Activated T-helper 1 cell treated with anti-CD3 and anti-CD28 coated beads, Interleukin-12 subunit alpha, Interleukin-12 subunit beta, Interleukin-2, Interleukin-4 antibody, amounts not matched to agents 30 ng/mL and 10 ng/mL and 1 ng/mL, durations not matched to agents 14 hours and 24 hours and 36 hours (primary cell): ENCODE measurements at regions not wholly inside any gene's neighbourhood (a gene's known extent, or its start where the extent isn't known, plus 50 kb on each side); places are given as distances from the start of the nearest gene placed in this dataset.

Experiments used
- DNase-seq: peaks from one replicate; pipeline ENCODE4 v3.0.0; 2021; ENCODE audit warnings: low spot score
- H3K27ac Mint-ChIP-seq: one replicate; pipeline ENCODE4 v1.8.0; 2021; ENCODE audit warnings: mild to moderate bottlenecking, mixed read lengths
- H3K27me3 Mint-ChIP-seq: one replicate; pipeline ENCODE4 v1.8.0; 2022; ENCODE audit warnings: mild to moderate bottlenecking, moderate library complexity, mixed read lengths; ENCODE audit not compliant: insufficient read depth
- H3K36me3 Mint-ChIP-seq: one replicate; pipeline ENCODE4 v1.8.0; 2021; ENCODE audit warnings: low read depth, mixed read lengths
- H3K4me1 Mint-ChIP-seq: one replicate; pipeline ENCODE4 v1.8.0; 2021; ENCODE audit warnings: low read depth, mixed read lengths
- H3K4me3 Mint-ChIP-seq: one replicate; pipeline ENCODE4 v1.8.0; 2021; ENCODE audit warnings: mild to moderate bottlenecking, moderate library complexity, mixed read lengths
- H3K9me3 Mint-ChIP-seq: one replicate; pipeline ENCODE4 v1.8.0; 2021; ENCODE audit warnings: mixed read lengths
- intact Hi-C: fragments of 100-400 bp; cut with micrococcal nuclease; formaldehyde crosslinking; loops from one replicate; pipeline ENCODE4 v1.15.1; 2024

DNA sequence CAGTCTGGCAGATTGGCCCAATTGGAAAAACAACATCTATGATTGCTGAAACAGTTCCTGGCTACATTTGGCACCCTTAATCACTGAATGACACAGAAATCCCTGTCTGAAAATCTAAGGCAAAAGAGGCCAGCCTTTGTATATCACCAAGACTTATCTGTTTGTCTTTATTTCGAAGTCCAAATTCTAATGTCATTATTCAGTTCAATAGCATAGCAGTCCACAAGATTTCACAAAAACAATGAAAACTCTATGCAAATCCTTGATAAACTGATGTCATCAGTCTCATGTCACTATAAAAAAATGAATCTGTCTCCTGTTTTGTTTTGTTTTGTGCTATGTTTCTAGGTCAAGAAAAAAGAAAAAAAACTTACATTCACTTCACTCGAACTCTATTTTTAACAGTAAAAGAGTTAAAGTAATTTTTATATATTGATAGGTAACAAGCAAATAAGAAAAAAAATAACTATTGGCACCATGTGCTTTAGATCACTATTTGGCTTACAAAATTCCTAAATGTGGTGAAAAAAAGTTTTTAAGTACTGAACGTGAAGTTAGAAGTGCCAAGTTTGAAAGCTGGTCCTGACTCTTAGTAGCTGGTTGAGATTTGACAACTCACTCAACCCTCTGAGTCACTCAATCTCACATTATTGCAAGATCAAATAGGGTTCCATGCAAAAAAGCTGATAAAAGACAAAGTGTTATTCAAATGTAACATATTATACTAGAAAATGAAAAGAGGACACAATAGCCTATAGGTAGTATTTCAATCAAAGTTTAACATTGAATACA lies 359.3 kb downstream of the IRS1 start:
- Mint-ChIP-seq H3K4me1 (no peaks in the 10 kb centered on the region), H3K4me3 (no peak overlapping the region)
- intact Hi-C loops = no loop called here

DNA sequence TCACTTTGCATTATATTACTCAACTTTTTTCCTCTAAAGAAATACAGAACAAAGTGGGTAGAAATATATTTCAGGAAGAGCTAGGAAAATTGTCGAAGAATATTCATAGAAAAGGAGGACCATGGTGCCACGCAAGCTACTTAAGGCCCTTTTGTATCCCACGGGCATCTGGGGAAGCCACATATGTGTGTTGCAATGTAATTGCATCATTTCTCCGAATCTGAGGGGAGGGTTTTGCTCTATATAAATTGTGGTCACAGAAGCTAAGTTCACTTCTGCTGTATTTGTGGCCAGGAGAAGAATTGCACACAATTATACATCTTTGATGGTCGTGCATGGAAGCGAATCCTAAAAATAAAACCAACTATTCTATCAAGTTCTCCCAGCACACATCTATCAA lies 360.3 kb downstream of the IRS1 start:
- Mint-ChIP-seq H3K9me3 (no peaks in the 10 kb centered on the region), H3K27me3 (peaks cover 18% of the 10 kb centered on the region), H3K4me3 (no peak overlapping the region), H3K4me1 (no peaks in the 10 kb centered on the region), H3K27ac (no peak overlapping the region), H3K36me3 (no peaks in the 10 kb centered on the region)
- intact Hi-C loops = no loop called here
- DNase-seq = no peak

More for the DNA sequence above, 359.3 kb downstream of the IRS1 start:
- no peaks in the 10 kb centered on the region for H3K36me3 Mint-ChIP-seq
- no peak for DNase-seq
- peaks cover 16% of the 10 kb centered on the region for H3K27me3 Mint-ChIP-seq
- no peaks in the 10 kb centered on the region for H3K9me3 Mint-ChIP-seq
- no peak overlapping the region for H3K27ac Mint-ChIP-seq

DNA sequence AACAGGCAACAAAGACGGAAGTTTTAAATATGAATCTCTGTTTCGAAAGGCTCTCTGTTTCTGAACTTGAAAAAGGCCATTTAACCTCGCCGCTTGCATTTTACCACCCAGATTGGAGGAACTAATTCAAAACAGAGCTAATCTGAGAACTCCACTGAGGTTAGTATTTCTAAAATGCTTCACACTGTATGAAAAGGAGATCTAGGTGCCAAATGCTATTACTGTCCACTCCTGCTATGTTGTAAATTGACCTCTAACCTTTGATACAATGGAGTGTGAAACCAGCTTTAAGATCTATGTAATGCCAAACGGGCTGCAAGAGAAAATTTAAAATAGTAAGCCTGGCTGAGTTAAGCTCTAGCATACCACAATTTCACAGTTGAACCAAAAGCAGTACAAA lies 364.5 kb downstream of the IRS1 start:
- no peak overlapping the region for H3K27ac Mint-ChIP-seq
- intact Hi-C loops = no loop called here
- H3K36me3 Mint-ChIP-seq = no peaks in the 10 kb centered on the region
- H3K9me3 Mint-ChIP-seq = no peaks in the 10 kb centered on the region
- peaks cover 22% of the 10 kb centered on the region for H3K27me3 Mint-ChIP-seq
- H3K4me1 Mint-ChIP-seq = no peaks in the 10 kb centered on the region
- H3K4me3 Mint-ChIP-seq = no peak overlapping the region
- no peak for DNase-seq

DNA sequence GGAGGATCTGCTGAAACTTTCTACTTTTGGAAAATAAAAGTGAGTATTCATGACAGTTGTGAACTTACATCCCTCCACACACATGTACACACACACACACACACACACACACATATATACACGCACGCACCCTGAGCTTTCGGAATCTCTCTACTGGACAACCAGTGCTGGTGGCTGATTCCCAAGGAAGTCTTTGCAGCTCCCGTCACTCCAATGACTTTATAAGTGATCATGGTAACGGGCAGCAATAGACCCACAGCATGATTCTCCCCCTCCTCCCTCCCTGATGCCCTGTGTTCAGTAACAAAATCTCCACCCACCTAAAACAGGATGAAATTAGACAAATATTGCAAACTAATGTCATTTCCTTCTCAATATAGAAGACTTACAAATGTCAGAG lies 364.9 kb downstream of the IRS1 start:
- H3K4me1 Mint-ChIP-seq = no peaks in the 10 kb centered on the region
- H3K4me3 Mint-ChIP-seq = no peak overlapping the region
- no peak for DNase-seq
- no peaks in the 10 kb centered on the region for H3K9me3 Mint-ChIP-seq
- no peaks in the 10 kb centered on the region for H3K36me3 Mint-ChIP-seq
- H3K27me3 Mint-ChIP-seq = peaks cover 23% of the 10 kb centered on the region
- intact Hi-C loops = no loop called here
- no peak overlapping the region for H3K27ac Mint-ChIP-seq

DNA sequence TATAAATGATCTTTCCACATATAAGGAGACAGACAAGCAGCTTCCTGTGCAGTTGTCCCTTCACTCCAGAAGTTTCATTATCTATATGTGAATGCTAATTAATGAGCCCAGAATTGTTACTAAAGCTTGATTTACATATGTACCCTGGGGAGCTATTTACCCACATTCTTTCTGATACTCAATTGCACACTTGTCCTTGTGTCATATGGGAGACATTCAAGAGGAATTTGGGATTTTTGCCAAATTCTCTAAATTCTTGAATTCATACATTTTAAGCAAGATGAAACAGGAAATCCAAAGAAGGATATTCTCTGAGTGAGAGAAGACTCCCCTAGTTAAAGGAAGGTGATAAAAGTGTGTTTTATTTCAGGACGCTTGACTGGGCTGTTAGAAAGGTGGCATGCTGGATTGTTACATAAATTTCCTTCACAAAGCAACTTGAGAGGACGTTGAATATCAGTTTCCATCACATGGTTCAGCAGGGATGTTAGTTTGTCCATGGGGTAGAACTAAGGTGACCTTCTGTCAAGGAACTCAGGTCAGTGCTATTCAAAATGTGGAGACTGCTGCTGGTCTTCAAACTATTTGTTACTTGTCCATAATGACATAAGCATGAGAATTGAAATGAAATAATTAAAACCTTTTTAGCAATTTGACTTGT lies 368.2 kb downstream of the IRS1 start:
- Mint-ChIP-seq H3K9me3 (no peaks in the 10 kb centered on the region), H3K27ac (no peak overlapping the region), H3K27me3 (peaks cover 33% of the 10 kb centered on the region)

DNA sequence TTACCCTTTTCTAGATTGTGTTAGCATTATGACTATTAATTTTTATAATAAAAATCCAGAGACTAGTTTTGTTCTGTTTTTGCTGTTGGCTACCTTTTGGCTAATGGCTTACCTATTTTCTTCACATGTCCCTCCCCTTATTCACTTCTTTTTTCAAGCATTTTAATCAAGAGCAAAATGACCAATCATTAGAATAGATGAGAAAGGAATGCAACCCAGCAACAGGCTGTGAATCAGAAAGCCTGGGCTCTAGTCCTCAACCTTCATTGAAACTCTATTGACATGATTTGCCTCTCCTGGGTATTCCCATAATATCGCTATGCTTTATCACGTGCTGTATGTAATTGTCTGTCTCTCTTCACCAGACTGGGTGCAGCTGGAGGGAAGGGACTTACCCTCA lies 370.1 kb downstream of the IRS1 start:
- Mint-ChIP-seq H3K27me3 (peaks cover 40% of the 10 kb centered on the region), H3K27ac (no peak overlapping the region)
- intact Hi-C loops = loop anchor here (10.0 kb wide), 2 partner anchors 285 to 1475 kb away; no protein-coding TSS in a partner anchor

More for the DNA sequence above, 368.2 kb downstream of the IRS1 start:
- Mint-ChIP-seq H3K4me1 (no peaks in the 10 kb centered on the region), H3K4me3 (no peak overlapping the region), H3K36me3 (no peaks in the 10 kb centered on the region)
- intact Hi-C loops = no loop called here
- DNase-seq = no peak

DNA sequence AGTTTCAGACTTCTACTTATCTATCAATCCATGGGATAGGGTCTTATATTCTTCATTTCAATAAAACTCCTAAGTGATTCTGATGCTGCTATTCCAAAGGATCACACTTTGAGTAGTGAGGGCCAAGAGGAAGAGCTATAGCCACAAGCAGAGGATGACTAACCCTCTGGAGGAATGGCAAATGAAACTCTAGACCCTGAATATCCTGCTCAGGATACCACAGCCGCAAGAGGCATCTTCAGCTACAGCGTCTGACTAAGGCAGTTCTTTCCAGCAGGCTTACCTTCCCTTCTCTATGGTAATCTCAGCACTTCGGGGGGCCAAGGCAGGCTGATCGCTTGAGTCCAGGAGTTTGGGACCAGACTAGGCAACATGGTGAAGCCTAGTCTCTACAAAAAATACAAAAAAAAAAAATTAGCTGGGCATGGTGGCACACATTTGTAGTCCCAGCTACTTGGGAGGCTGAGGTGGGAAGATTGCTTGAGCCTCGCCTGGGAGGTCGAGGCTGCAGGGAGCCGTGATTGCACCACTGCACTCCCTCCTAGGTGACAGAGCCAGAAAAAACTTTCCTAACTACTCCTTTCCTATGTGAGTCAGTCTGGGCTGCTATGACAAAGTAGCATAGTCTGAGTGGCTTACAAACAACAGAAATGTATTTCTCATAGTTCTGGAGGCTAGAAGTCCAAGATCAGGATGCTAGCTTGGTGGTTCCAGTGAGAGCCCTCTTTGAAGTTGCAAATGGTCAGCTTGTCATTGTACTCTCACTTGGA lies 371.9 kb downstream of the IRS1 start:
- no peak overlapping the region for H3K4me3 Mint-ChIP-seq
- H3K27me3 Mint-ChIP-seq = peaks cover 40% of the 10 kb centered on the region
- no peaks in the 10 kb centered on the region for H3K9me3 Mint-ChIP-seq
- H3K4me1 Mint-ChIP-seq = peaks cover 21% of the 10 kb centered on the region
- H3K27ac Mint-ChIP-seq = no peak overlapping the region
- intact Hi-C loops = loop anchor here (10.0 kb wide), 2 partner anchors 287 to 1473 kb away; no protein-coding TSS in a partner anchor
- H3K36me3 Mint-ChIP-seq = no peaks in the 10 kb centered on the region
- no peak for DNase-seq

More for the DNA sequence above, 370.1 kb downstream of the IRS1 start:
- no peaks in the 10 kb centered on the region for H3K9me3 Mint-ChIP-seq
- no peak overlapping the region for H3K4me3 Mint-ChIP-seq
- no peaks in the 10 kb centered on the region for H3K36me3 Mint-ChIP-seq
- H3K4me1 Mint-ChIP-seq = peaks cover 7% of the 10 kb centered on the region
- no peak for DNase-seq

DNA sequence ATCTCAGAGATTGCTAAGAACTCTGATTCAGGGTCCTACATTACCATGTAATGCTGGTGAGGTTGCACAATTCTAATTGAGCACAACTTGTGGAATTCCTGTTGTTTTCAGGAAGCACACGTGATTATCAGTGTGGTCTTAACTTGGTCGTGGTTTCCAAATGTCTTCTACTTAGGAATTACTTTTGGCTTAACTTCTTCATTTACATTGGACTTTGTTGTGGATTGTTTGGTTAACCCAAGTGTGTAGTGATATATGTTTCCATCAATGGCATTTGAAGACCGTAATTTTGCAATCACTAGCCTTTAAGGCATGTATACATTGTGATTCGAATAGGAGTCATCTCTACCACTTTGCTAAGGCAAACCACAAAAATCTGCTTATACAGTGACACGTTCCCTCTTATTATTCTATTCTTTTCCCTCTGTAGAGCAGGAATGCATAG lies 373.3 kb downstream of the IRS1 start:
- Mint-ChIP-seq H3K36me3 (no peaks in the 10 kb centered on the region), H3K27ac (no peak overlapping the region), H3K4me3 (no peak overlapping the region), H3K4me1 (peaks cover 21% of the 10 kb centered on the region), H3K27me3 (peaks cover 33% of the 10 kb centered on the region), H3K9me3 (no peaks in the 10 kb centered on the region)
- no peak for DNase-seq
- intact Hi-C loops = loop anchor here (10.0 kb wide), 2 partner anchors 288 to 1472 kb away; no protein-coding TSS in a partner anchor

DNA sequence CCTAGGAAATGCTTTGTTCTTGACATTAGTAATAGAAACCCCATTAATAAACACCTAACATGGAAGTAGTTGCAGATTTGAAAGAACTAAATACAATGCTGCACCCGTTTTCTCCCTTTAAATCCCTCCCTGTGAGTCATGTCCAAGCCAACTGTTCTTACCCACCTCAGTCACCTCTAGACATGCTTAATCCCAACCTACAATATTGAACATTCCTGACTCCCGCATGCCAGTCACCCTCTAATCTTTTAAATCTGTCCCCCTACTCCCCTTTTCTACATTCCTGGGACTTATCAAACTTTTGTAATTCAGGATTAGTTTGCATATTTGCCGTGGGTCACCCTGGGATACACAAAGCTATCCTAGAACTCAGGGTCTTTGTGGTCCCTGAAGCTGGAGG lies 374.6 kb downstream of the IRS1 start:
- H3K4me3 Mint-ChIP-seq = no peak overlapping the region
- no peak overlapping the region for H3K27ac Mint-ChIP-seq
- peaks cover 24% of the 10 kb centered on the region for H3K27me3 Mint-ChIP-seq
- intact Hi-C loops = loop anchor here (10.0 kb wide), 2 partner anchors 290 to 1470 kb away; no protein-coding TSS in a partner anchor
- DNase-seq = no peak
- peaks cover 21% of the 10 kb centered on the region for H3K4me1 Mint-ChIP-seq
- H3K9me3 Mint-ChIP-seq = no peaks in the 10 kb centered on the region
- no peaks in the 10 kb centered on the region for H3K36me3 Mint-ChIP-seq

DNA sequence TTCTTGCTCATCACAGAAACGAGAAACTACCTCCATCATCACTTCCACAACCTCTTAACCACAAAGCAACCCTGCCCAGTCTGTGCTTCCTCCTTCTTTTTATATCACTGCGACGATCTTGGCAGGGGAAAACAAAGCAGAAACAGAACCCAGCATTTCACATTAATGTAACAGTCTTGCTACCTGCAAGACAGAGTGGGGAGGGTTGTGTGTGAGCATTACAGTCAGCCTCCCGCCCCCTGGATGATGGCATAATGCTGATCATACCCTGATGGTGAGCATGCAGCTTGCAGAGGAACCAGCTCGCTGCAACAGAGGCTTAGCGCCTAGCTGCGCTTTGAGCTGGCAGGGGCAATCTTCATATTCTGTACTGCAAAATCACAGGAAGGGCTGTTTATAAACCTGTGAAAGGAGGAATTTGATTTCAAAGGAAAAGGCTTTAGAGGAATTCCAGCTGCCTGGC lies 376.1 kb downstream of the IRS1 start:
- Mint-ChIP-seq H3K27ac (peak overlapping the region; percentile 4), H3K36me3 (no peaks in the 10 kb centered on the region), H3K4me1 (peaks cover 21% of the 10 kb centered on the region), H3K4me3 (peak overlapping the region; percentile 59), H3K27me3 (peaks cover 18% of the 10 kb centered on the region), H3K9me3 (no peaks in the 10 kb centered on the region)
- peak; percentile 51 for DNase-seq
- intact Hi-C loops = loop anchor here (1.0 to 10.0 kb wide), 5 partner anchors 67 to 1469 kb away; no protein-coding TSS in a partner anchor

DNA sequence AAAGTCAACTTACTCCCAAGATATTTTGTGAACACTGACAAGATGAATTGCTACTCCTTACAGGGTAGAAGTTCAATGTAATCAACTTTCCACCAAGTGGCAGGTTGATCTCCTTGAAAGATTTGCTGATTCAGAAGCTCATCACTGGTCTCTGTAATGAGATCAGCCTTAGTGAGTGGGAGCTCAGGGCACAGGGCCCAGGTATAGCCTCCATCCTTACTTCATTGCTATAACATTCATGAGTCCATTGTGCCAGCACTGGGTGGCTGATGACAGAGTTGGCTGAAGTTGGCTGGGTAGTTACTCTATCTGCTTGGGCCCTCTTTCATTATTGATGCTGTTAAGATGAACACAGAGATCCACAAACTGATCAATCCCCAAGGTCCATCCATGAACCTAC lies 379.0 kb downstream of the IRS1 start:
- Mint-ChIP-seq H3K36me3 (peaks cover 2% of the 10 kb centered on the region), H3K4me1 (peaks cover 21% of the 10 kb centered on the region), H3K4me3 (no peak overlapping the region), H3K27ac (no peak overlapping the region), H3K9me3 (no peaks in the 10 kb centered on the region), H3K27me3 (peaks cover 14% of the 10 kb centered on the region)
- intact Hi-C loops = loop anchor here (10.0 kb wide), 2 partner anchors 294 to 1466 kb away; no protein-coding TSS in a partner anchor
- no peak for DNase-seq

DNA sequence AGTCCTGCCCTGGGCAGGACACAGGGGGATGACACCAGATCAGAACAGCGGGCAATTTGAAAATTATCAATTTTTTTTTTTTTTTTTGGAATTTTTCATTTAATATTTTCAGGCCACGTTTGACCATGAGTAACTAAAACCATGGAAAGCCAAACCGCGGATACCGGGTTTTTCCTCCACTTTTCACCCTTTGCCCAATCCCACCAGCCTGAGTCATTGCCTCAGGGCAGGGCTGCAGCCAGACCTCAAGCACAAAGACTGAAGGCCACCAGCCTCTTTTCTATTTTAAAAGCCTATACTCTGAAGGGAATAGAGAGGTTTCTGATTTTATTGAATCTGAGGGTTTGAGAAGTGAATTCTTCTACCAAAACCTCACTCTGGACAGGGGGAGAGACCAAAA lies 381.1 kb downstream of the IRS1 start:
- H3K27ac Mint-ChIP-seq = no peak overlapping the region
- no peaks in the 10 kb centered on the region for H3K9me3 Mint-ChIP-seq
- H3K36me3 Mint-ChIP-seq = peaks cover 2% of the 10 kb centered on the region
- intact Hi-C loops = no loop called here
- H3K4me3 Mint-ChIP-seq = no peak overlapping the region
- H3K4me1 Mint-ChIP-seq = peaks cover 7% of the 10 kb centered on the region
- DNase-seq = no peak
- peaks cover 11% of the 10 kb centered on the region for H3K27me3 Mint-ChIP-seq
